Lower lobe of right lung (tissue), 2 donors: ENCODE measurements at regions not wholly inside any gene's neighbourhood (a gene's known extent, or its start where the extent isn't known, plus 50 kb on each side); places are given as distances from the start of the nearest gene placed in this dataset.
A peak's percentile ranks its signal among the peaks of the same experiment; 100 is the strongest.

Experiments used
- ATAC-seq, 2 donors: fragments of 200-7000 bp; cut with Tn5 transposase; one replicate each; pipeline ENCODE4 v1.9.1; 2020 to 2022; ENCODE audit warnings: mild to moderate bottlenecking in 2 of 2, moderate library complexity in 2 of 2
- DNase-seq: peaks from one replicate; pipeline ENCODE4 v3.0.0-alpha.2; 2020
- H3K27ac ChIP-seq: fragments of 200-600 bp; one replicate; pipeline ENCODE4 v1.8.0; 2022
- H3K27me3 ChIP-seq: fragments of 200-600 bp; one replicate; pipeline ENCODE4 v1.8.0; 2022; ENCODE audit warnings: low read depth
- H3K36me3 ChIP-seq: fragments of 200-600 bp; one replicate; pipeline ENCODE4 v1.8.0; 2022; ENCODE audit warnings: mild to moderate bottlenecking
- H3K4me1 ChIP-seq: fragments of 200-600 bp; one replicate; pipeline ENCODE4 v1.8.0; 2022
- H3K4me3 ChIP-seq: fragments of 200-600 bp; one replicate; pipeline ENCODE4 v1.8.0; 2022; ENCODE audit warnings: mild to moderate bottlenecking
- H3K9me3 ChIP-seq: fragments of 200-600 bp; one replicate; pipeline ENCODE4 v1.8.0; 2022
- CTCF ChIP-seq: fragments of 200-600 bp; IDR thresholded peaks from one replicate; pipeline ENCODE4 v1.8.0; 2022; ENCODE audit warnings: antibody characterized with exemption, mild to moderate bottlenecking
- intact Hi-C: fragments of 100-400 bp; cut with DNase I; formaldehyde crosslinking; loops from one replicate; pipeline ENCODE4 v1.11.0; 2022
- donor health status: DM: no; HTN: yes; CAD: no; lungs with severe emphysema.

- DNase-seq (no peak), ATAC-seq (no peak)
- H3K4me3 ChIP-seq = no peak overlapping the region
- H3K4me1 ChIP-seq = no peaks in the 10 kb centered on the region
- no peaks in the 10 kb centered on the region for H3K9me3 ChIP-seq
- no peaks in the 10 kb centered on the region for H3K27me3 ChIP-seq
- no peaks in the 10 kb centered on the region for H3K36me3 ChIP-seq
- intact Hi-C loops = no loop called here
- no peak overlapping the region for H3K27ac ChIP-seq
- no peak for TF ChIP-seq CTCF
Measured at GRCh38 chr13:73204952-73205351, 146.1 kb downstream of the KLF5 start.

- Histone ChIP-seq H3K27me3 (no peaks in the 10 kb centered on the region), H3K9me3 (no peaks in the 10 kb centered on the region), H3K4me3 (no peak overlapping the region), H3K27ac (no peak overlapping the region), H3K4me1 (no peaks in the 10 kb centered on the region), H3K36me3 (no peaks in the 10 kb centered on the region)
- intact Hi-C loops = no loop called here
- DNase-seq = no peak
- TF ChIP-seq CTCF = no peak
- ATAC-seq = no peak
Measured at GRCh38 chr13:73201626-73202025, 142.8 kb downstream of the KLF5 start.

- H3K27me3 ChIP-seq = no peaks in the 10 kb centered on the region
- H3K36me3 ChIP-seq = no peaks in the 10 kb centered on the region
- H3K27ac ChIP-seq = no peak overlapping the region
- DNase-seq (no peak), ATAC-seq (no peak)
- TF ChIP-seq CTCF = no peak
- H3K4me1 ChIP-seq = no peaks in the 10 kb centered on the region
- H3K4me3 ChIP-seq = no peak overlapping the region
- intact Hi-C loops = no loop called here
- H3K9me3 ChIP-seq = no peaks in the 10 kb centered on the region
Measured at GRCh38 chr13:73198991-73199411, 140.2 kb downstream of the KLF5 start.

GRCh38 chr13:73195091-73195490, 136.3 kb downstream of the KLF5 start:
- no peaks in the 10 kb centered on the region for H3K27me3 ChIP-seq
- H3K9me3 ChIP-seq = no peaks in the 10 kb centered on the region
- no peak for TF ChIP-seq CTCF
- no peak overlapping the region for H3K27ac ChIP-seq
- ATAC-seq (peak in 1 of 2 donors; percentile 45), DNase-seq (no peak)
- no peaks in the 10 kb centered on the region for H3K36me3 ChIP-seq
- no peak overlapping the region for H3K4me3 ChIP-seq
- no peaks in the 10 kb centered on the region for H3K4me1 ChIP-seq
- intact Hi-C loops = no loop called here

GRCh38 chr13:73194310-73194709, 135.5 kb downstream of the KLF5 start:
- Histone ChIP-seq H3K9me3 (no peaks in the 10 kb centered on the region), H3K4me3 (no peak overlapping the region), H3K27ac (no peak overlapping the region), H3K4me1 (no peaks in the 10 kb centered on the region), H3K36me3 (no peaks in the 10 kb centered on the region), H3K27me3 (no peaks in the 10 kb centered on the region)
- no peak for DNase-seq
- peak in 1 of 2 donors; percentile 68 for ATAC-seq
- intact Hi-C loops = no loop called here
- TF ChIP-seq CTCF = no peak

- ATAC-seq = peak in 1 of 2 donors; percentile 72
- Histone ChIP-seq H3K36me3 (no peaks in the 10 kb centered on the region), H3K27ac (no peak overlapping the region), H3K9me3 (no peaks in the 10 kb centered on the region), H3K4me3 (no peak overlapping the region), H3K4me1 (no peaks in the 10 kb centered on the region), H3K27me3 (no peaks in the 10 kb centered on the region)
- intact Hi-C loops = no loop called here
- no peak for DNase-seq
- no peak for TF ChIP-seq CTCF
Measured at GRCh38 chr13:73193554-73193953, 134.7 kb downstream of the KLF5 start.
